Mesothelial cell of epicardium (in vitro differentiated cells): ENCODE measurements at regions not wholly inside any gene's neighbourhood (a gene's known extent, or its start where the extent isn't known, plus 50 kb on each side); places are given as distances from the start of the nearest gene placed in this dataset.
"Not testable (repeated sequence)": the region's sequence is repeated elsewhere in the genome, so short reads cannot be mapped to it uniquely, and the experiment has no call there.

Source experiments
- DNase-seq, 2 experiments: peaks; one replicate each; pipeline ENCODE4 v3.0.0; 2021; ENCODE audit warnings: low spot score in 2 of 2; ENCODE audit not compliant: unreplicated experiment in 2 of 2
- H3K27ac Mint-ChIP-seq: 2 replicates; pipeline ENCODE4 v1.8.0; 2021; ENCODE audit warnings: mixed read lengths
- H3K27me3 Mint-ChIP-seq: 2 replicates; pipeline ENCODE4 v1.8.0; 2021; ENCODE audit warnings: low read depth, mixed read lengths
- H3K36me3 Mint-ChIP-seq: 2 replicates; pipeline ENCODE4 v1.8.0; 2021; ENCODE audit warnings: mixed read lengths
- H3K4me1 Mint-ChIP-seq: 2 replicates; pipeline ENCODE4 v1.8.0; 2021; ENCODE audit warnings: mixed read lengths
- H3K4me3 Mint-ChIP-seq: 2 replicates; pipeline ENCODE4 v1.8.0; 2021; ENCODE audit warnings: mild to moderate bottlenecking, moderate library complexity, mixed read lengths
- H3K9me3 Mint-ChIP-seq: 2 replicates; pipeline ENCODE4 v1.8.0; 2021; ENCODE audit warnings: mixed read lengths
- CTCF ChIP-seq: fragments of 200-600 bp; sonication (generic); IDR thresholded peaks from one replicate; pipeline ENCODE4 v1.5.0; 2021; ENCODE audit warnings: antibody characterized with exemption; ENCODE audit not compliant: unreplicated experiment

DNA sequence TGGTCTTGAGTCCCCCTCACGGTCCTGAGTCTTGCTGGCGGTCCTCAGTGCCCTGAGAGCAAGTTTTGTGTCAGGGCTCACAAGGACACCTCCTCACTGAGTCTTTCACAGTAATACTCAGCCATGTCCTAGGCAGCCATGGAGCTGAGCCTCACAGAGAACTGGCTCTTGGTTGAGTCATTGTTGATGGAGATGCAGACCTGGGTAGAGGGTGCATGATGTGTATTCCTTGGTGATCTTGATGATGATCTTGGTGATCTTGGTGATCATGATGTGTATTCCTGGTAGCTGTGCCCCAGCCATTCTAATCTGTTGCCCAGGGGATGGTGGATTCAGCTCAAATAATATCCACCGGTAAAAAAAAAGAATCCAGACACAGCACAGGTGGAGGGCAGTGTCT, 495.4 kb downstream of the TMEM121 start:
- H3K4me1 Mint-ChIP-seq: no peaks in the 10 kb centered on the region
- DNase-seq: no peak
- TF ChIP-seq CTCF: no peak
- peaks cover 73% of the 10 kb centered on the region for H3K9me3 Mint-ChIP-seq
- peaks cover 4% of the 10 kb centered on the region for H3K36me3 Mint-ChIP-seq
- no peaks in the 10 kb centered on the region for H3K27me3 Mint-ChIP-seq
- no peak overlapping the region for H3K27ac Mint-ChIP-seq
- no peak overlapping the region for H3K4me3 Mint-ChIP-seq

GRCh38 chr14:106022648-106023047, 496.3 kb downstream of the TMEM121 start:
- DNase-seq, H3K27ac Mint-ChIP-seq, H3K27me3 Mint-ChIP-seq, H3K4me1 Mint-ChIP-seq, H3K4me3 Mint-ChIP-seq, H3K36me3 Mint-ChIP-seq: not testable (repeated sequence)
- H3K9me3 Mint-ChIP-seq: peaks cover 69% of the 10 kb centered on the region

DNA sequence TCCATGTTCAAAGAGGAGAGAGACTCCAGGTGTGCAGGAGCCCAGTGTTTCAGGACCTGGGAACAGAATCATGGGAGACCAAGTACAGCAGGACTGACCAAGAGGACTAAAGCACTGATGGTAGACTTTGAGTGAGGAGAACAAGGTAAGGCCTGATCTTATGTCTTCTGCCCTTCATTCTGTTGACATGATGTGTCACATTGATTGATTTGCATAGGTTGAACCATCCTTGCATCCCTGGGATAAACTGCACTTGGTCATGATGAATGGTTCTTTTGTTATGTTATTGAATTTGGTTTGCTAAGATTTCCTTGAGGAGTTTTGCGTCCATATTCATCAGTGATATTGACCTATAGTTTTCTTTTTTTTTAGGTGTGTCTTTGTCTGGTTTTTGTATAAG, 497.0 kb downstream of the TMEM121 start:
- no peak for TF ChIP-seq CTCF
- Mint-ChIP-seq H3K36me3 (peaks cover 4% of the 10 kb centered on the region), H3K9me3 (peaks cover 77% of the 10 kb centered on the region), H3K27ac (no peak overlapping the region), H3K4me3 (no peak overlapping the region), H3K27me3 (no peaks in the 10 kb centered on the region), H3K4me1 (no peaks in the 10 kb centered on the region)
- DNase-seq: no peak

- Mint-ChIP-seq H3K36me3 (peaks cover 4% of the 10 kb centered on the region), H3K27me3 (no peaks in the 10 kb centered on the region), H3K9me3 (peaks cover 78% of the 10 kb centered on the region), H3K4me3 (no peak overlapping the region), H3K27ac (no peak overlapping the region), H3K4me1 (no peaks in the 10 kb centered on the region)
- no peak for TF ChIP-seq CTCF
- DNase-seq: no peak
Measured at GRCh38 chr14:106024983-106025604, 498.7 kb downstream of the TMEM121 start.

- H3K36me3 Mint-ChIP-seq: peaks cover 3% of the 10 kb centered on the region
- no peaks in the 10 kb centered on the region for H3K4me1 Mint-ChIP-seq
- H3K4me3 Mint-ChIP-seq: no peak overlapping the region
- DNase-seq: no peak
- peaks cover 76% of the 10 kb centered on the region for H3K9me3 Mint-ChIP-seq
- no peak for TF ChIP-seq CTCF
- H3K27ac Mint-ChIP-seq: no peak overlapping the region
- H3K27me3 Mint-ChIP-seq: no peaks in the 10 kb centered on the region
Measured at GRCh38 chr14:106026026-106026425, 499.6 kb downstream of the TMEM121 start.

DNA sequence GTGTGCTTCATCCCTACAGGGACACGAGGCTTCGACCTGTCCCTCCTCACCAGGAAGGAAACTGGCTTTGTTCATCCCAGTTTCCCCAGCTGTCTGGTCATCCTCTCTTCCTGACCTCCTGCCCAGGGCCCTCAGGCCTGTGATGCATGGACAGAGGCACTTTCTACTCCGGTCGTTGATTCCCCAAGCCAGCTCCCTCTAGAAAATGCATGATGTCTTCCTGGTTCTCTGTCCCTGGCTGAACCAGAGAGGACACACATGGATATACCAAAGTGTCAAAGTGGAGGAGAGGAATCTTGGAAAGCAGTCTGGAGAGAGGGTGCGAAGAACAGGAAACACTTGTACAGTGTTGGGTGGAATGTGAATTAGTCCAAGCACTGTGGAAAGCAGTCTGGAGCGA, 501.4 kb downstream of the TMEM121 start:
- DNase-seq, H3K36me3 Mint-ChIP-seq, H3K4me3 Mint-ChIP-seq, H3K27ac Mint-ChIP-seq, H3K27me3 Mint-ChIP-seq, H3K4me1 Mint-ChIP-seq: not testable (repeated sequence)
- peaks cover 84% of the 10 kb centered on the region for H3K9me3 Mint-ChIP-seq

GRCh38 chr14:106029959-106030358, 503.6 kb downstream of the TMEM121 start:
- TF ChIP-seq CTCF: no peak
- H3K9me3 Mint-ChIP-seq: peaks cover 83% of the 10 kb centered on the region
- no peak for DNase-seq

More at GRCh38 chr14:106029959-106030358, 503.6 kb downstream of the TMEM121 start:
- Mint-ChIP-seq H3K4me3 (no peak overlapping the region), H3K4me1 (no peaks in the 10 kb centered on the region), H3K27me3 (no peaks in the 10 kb centered on the region), H3K27ac (no peak overlapping the region), H3K36me3 (no peaks in the 10 kb centered on the region)
